Tibial nerve (tissue), 3 donors: ENCODE measurements at regions not wholly inside any gene's neighbourhood (a gene's known extent, or its start where the extent isn't known, plus 50 kb on each side); places are given as distances from the start of the nearest gene placed in this dataset.

Source experiments
- CTCF ChIP-seq, 5 experiments: fragments of 200-600 bp in 3 of 5; fragments of 450-650 bp in 2 of 5; sonication (generic) in 3 of 5; IDR thresholded peaks; one replicate each; pipeline ENCODE4 v1.5.1; 2016 to 2019; ENCODE audit warnings: antibody characterized with exemption in 5 of 5, mild to moderate bottlenecking in 3 of 5, moderate library complexity in 2 of 5
- POLR2A ChIP-seq, 2 donors: fragments of 450-650 bp; IDR thresholded peaks; one replicate each; pipeline ENCODE4 v1.6.1; 2017; ENCODE audit warnings: antibody characterized with exemption in 2 of 2, mild to moderate bottlenecking in 2 of 2, moderate library complexity in 2 of 2

GRCh38 chr6:128686084-128686483, 165.7 kb upstream of the PTPRK start:
- TF ChIP-seq POLR2A (IDR thresholded peaks at IDR 0.05) (no peak), CTCF (IDR thresholded peaks at IDR 0.05) (no peak)
